ENCODE measurements at regions not wholly inside any gene's neighbourhood (a gene's known extent, or its start where the extent isn't known, plus 50 kb on each side); places are given as distances from the start of the nearest gene placed in this dataset.
A peak's percentile ranks its signal among the peaks of the same experiment; 100 is the strongest.

GRCh38 chr2:14960686-14961324 is 328.3 kb downstream of the LRATD1 start:
- TF ChIP-seq RAD21 (IDR thresholded peaks at IDR 0.05; ENCODE audit: low read depth) (no peak), SRF (IDR thresholded peaks at IDR 0.05; ENCODE audit: low read depth) (no peak), CTCF (IDR thresholded peaks at IDR 0.05 in 2 of 3, conservative IDR thresholded peaks at IDR 0.05 in 1 of 3; ENCODE audit: borderline replicate concordance in 1 of 3, insufficient read depth in 1 of 3, low read depth in 2 of 3, low read length in 2 of 3) (peak in 1 of 3 experiments; percentile 3; a peak in 1 of 6 replicates)
